Trophoblast cell (in vitro differentiated cells and primary cell): ENCODE measurements at regions not wholly inside any gene's neighbourhood (a gene's known extent, or its start where the extent isn't known, plus 50 kb on each side); places are given as distances from the start of the nearest gene placed in this dataset.

Experiments used
- DNase-seq, 2 donors: peaks; one replicate each; pipeline ENCODE4 v3.0.0-alpha.2; 2016
- H2AFZ ChIP-seq: 2 replicates; pipeline ENCODE4 v1.6.1; 2013; ENCODE audit warnings: low read length, moderate library complexity, mild to moderate bottlenecking; ENCODE audit not compliant: insufficient read depth, poor library complexity
- H2AK5ac ChIP-seq: 2 replicates; pipeline ENCODE4 v1.6.1; 2013; ENCODE audit warnings: mild to moderate bottlenecking, low read length
- H2BK120ac ChIP-seq: 2 replicates; pipeline ENCODE4 v1.6.1; 2013; ENCODE audit warnings: low read length, mild to moderate bottlenecking, moderate library complexity; ENCODE audit not compliant: insufficient read depth, poor library complexity
- H2BK12ac ChIP-seq: 2 replicates; pipeline ENCODE4 v1.6.1; 2013; ENCODE audit warnings: mild to moderate bottlenecking, low read length, moderate library complexity
- H2BK5ac ChIP-seq: 2 replicates; pipeline ENCODE4 v1.6.1; 2013; ENCODE audit warnings: low read length, low read depth, moderate library complexity, mild to moderate bottlenecking; ENCODE audit not compliant: poor library complexity
- H3K14ac ChIP-seq: 2 replicates; pipeline ENCODE4 v1.6.1; 2013; ENCODE audit warnings: mild to moderate bottlenecking, low read length
- H3K18ac ChIP-seq: 2 replicates; pipeline ENCODE4 v1.6.1; 2013; ENCODE audit warnings: mild to moderate bottlenecking, low read length
- H3K23ac ChIP-seq: 2 replicates; pipeline ENCODE4 v1.6.1; 2013; ENCODE audit warnings: low read length
- H3K27ac ChIP-seq: 2 replicates; pipeline ENCODE4 v1.5.1; 2013; ENCODE audit warnings: low read depth, mild to moderate bottlenecking, inconsistent platforms, low read length, moderate library complexity
- H3K27me3 ChIP-seq: 2 replicates; pipeline ENCODE4 v1.6.1; 2013; ENCODE audit warnings: inconsistent platforms, mild to moderate bottlenecking, low read length, moderate library complexity; ENCODE audit not compliant: insufficient read depth
- H3K36me3 ChIP-seq, 2 experiments: 1 replicate in 1 of 2; 2 replicates in 1 of 2; pipeline ENCODE4 v1.6.1; 2013; ENCODE audit warnings: low read length in 2 of 2, mild to moderate bottlenecking in 2 of 2, moderate library complexity in 1 of 2; ENCODE audit not compliant: insufficient read depth in 2 of 2, control insufficient read depth in 1 of 2
- H3K4ac ChIP-seq: 2 replicates; pipeline ENCODE4 v1.6.1; 2013; ENCODE audit warnings: low read depth, mild to moderate bottlenecking, low read length, moderate library complexity
- H3K4me1 ChIP-seq, 2 experiments: 1 replicate in 1 of 2; 2 replicates in 1 of 2; pipeline ENCODE4 v1.6.1; 2013; ENCODE audit warnings: low read length in 2 of 2, mild to moderate bottlenecking in 2 of 2, moderate library complexity in 1 of 2; ENCODE audit not compliant: insufficient read depth in 2 of 2, control insufficient read depth in 1 of 2
- H3K4me2 ChIP-seq: 2 replicates; pipeline ENCODE4 v1.6.1; 2013; ENCODE audit warnings: inconsistent platforms, mild to moderate bottlenecking, low read length, moderate library complexity
- H3K4me3 ChIP-seq: 2 replicates; pipeline ENCODE4 v1.5.1; 2013; ENCODE audit warnings: mild to moderate bottlenecking, low read depth, low read length, inconsistent platforms
- H3K79me1 ChIP-seq: one replicate; pipeline ENCODE4 v1.6.1; 2013; ENCODE audit warnings: low read length
- H3K79me2 ChIP-seq: 2 replicates; pipeline ENCODE4 v1.6.1; 2013; ENCODE audit warnings: low read length, mild to moderate bottlenecking; ENCODE audit not compliant: control insufficient read depth, insufficient read depth, poor library complexity
- H3K9ac ChIP-seq: 2 replicates; pipeline ENCODE4 v1.6.1; 2013; ENCODE audit warnings: mild to moderate bottlenecking, low read length
- H3K9me3 ChIP-seq: 2 replicates; pipeline ENCODE4 v1.6.1; 2013; ENCODE audit warnings: low read depth, mild to moderate bottlenecking, control low read depth, inconsistent platforms, low read length; ENCODE audit not compliant: insufficient read depth
- H4K12ac ChIP-seq: 2 replicates; pipeline ENCODE4 v1.6.1; 2013; ENCODE audit warnings: low read depth, mild to moderate bottlenecking, low read length, moderate library complexity
- H4K8ac ChIP-seq: 2 replicates; pipeline ENCODE4 v1.6.1; 2013; ENCODE audit warnings: low read depth, mild to moderate bottlenecking, low read length, moderate library complexity
- H4K91ac ChIP-seq: one replicate; pipeline ENCODE4 v1.6.1; 2013; ENCODE audit warnings: low read depth, mild to moderate bottlenecking, low read length, moderate library complexity
- WGBS: extraction: QIAGEN DNeasy Blood & Tissue Kit; methylation state at CpG from one replicate; pipeline ENCODE4 v1.1.7; 2013; ENCODE audit warnings: missing lambda C conversion rate; ENCODE audit not compliant: insufficient read length, insufficient coverage; ENCODE audit errors: extremely low coverage; 5-methylcytosine and 5-hydroxymethylcytosine counted together

GRCh38 chr17:13374203-13375143 lies 227.3 kb downstream of the HS3ST3A1 start:
- no peak for DNase-seq
- Histone ChIP-seq H3K27me3 (no peaks in the 10 kb centered on the region), H4K8ac (no peak overlapping the region), H2BK5ac (no peak overlapping the region), H3K9me3 (no peaks in the 10 kb centered on the region), H4K91ac (no peak overlapping the region), H2BK12ac (no peak overlapping the region), H3K4ac (no peak overlapping the region), H3K14ac (no peak overlapping the region), H2BK120ac (no peak overlapping the region), H2AK5ac (no peak overlapping the region), H3K4me3 (no peak overlapping the region), H3K9ac (no peak overlapping the region), H3K36me3 (no peaks in the 10 kb centered on the region), H3K27ac (no peak overlapping the region), H3K79me1 (no peaks in the 10 kb centered on the region), H3K4me1 (no peaks in the 10 kb centered on the region), H3K79me2 (no peaks in the 10 kb centered on the region), H3K23ac (no peak overlapping the region), H3K18ac (no peak overlapping the region), H2AFZ (no peak overlapping the region), H4K12ac (no peak overlapping the region), H3K4me2 (no peak overlapping the region)
- WGBS: no CpG with 5 or more reads among the region's 9 CpGs

- no peak overlapping the region for H3K9ac ChIP-seq
- H4K8ac ChIP-seq: no peak overlapping the region
- no peak overlapping the region for H4K12ac ChIP-seq
- H3K79me2 ChIP-seq: no peaks in the 10 kb centered on the region
- H3K14ac ChIP-seq: no peak overlapping the region
- no peak overlapping the region for H3K4ac ChIP-seq
- no peaks in the 10 kb centered on the region for H3K79me1 ChIP-seq
- H3K27me3 ChIP-seq: no peaks in the 10 kb centered on the region
- H4K91ac ChIP-seq: no peak overlapping the region
- no peak overlapping the region for H2BK120ac ChIP-seq
- H2AK5ac ChIP-seq: no peak overlapping the region
- no CpG with 5 or more reads among the region's 4 CpGs for whole genome bisulfite sequencing
- H3K4me2 ChIP-seq: no peak overlapping the region
- no peak overlapping the region for H3K18ac ChIP-seq
- no peak overlapping the region for H3K4me3 ChIP-seq
- no peak overlapping the region for H3K23ac ChIP-seq
- H2BK5ac ChIP-seq: no peak overlapping the region
- DNase-seq: no peak
- no peaks in the 10 kb centered on the region for H3K4me1 ChIP-seq
- no peak overlapping the region for H2BK12ac ChIP-seq
- no peak overlapping the region for H2AFZ ChIP-seq
- H3K27ac ChIP-seq: no peak overlapping the region
- H3K36me3 ChIP-seq: no peaks in the 10 kb centered on the region
- no peaks in the 10 kb centered on the region for H3K9me3 ChIP-seq
Observed at GRCh38 chr17:13372432-13372831, 229.3 kb downstream of the HS3ST3A1 start.

- no peak overlapping the region for H3K4me2 ChIP-seq
- H2BK120ac ChIP-seq: no peak overlapping the region
- no peaks in the 10 kb centered on the region for H3K4me1 ChIP-seq
- no CpG with 5 or more reads among the region's 2 CpGs for WGBS
- no peaks in the 10 kb centered on the region for H3K36me3 ChIP-seq
- no peaks in the 10 kb centered on the region for H3K27me3 ChIP-seq
- H3K9me3 ChIP-seq: no peaks in the 10 kb centered on the region
- H3K23ac ChIP-seq: no peak overlapping the region
- H4K12ac ChIP-seq: no peak overlapping the region
- no peak overlapping the region for H4K91ac ChIP-seq
- no peak overlapping the region for H3K4me3 ChIP-seq
- no peaks in the 10 kb centered on the region for H3K79me2 ChIP-seq
- H3K4ac ChIP-seq: no peak overlapping the region
- H4K8ac ChIP-seq: no peak overlapping the region
- H3K9ac ChIP-seq: no peak overlapping the region
- no peak overlapping the region for H3K18ac ChIP-seq
- H3K79me1 ChIP-seq: no peaks in the 10 kb centered on the region
- no peak overlapping the region for H2AFZ ChIP-seq
- H2AK5ac ChIP-seq: no peak overlapping the region
- H2BK12ac ChIP-seq: no peak overlapping the region
- no peak overlapping the region for H2BK5ac ChIP-seq
- no peak overlapping the region for H3K14ac ChIP-seq
- no peak overlapping the region for H3K27ac ChIP-seq
- no peak for DNase-seq
Observed at GRCh38 chr17:13367154-13367553, 234.6 kb downstream of the HS3ST3A1 start.

- WGBS: 100% methylated on average over 1 of the region's 4 CpGs
- no peak overlapping the region for H3K4ac ChIP-seq
- H3K9ac ChIP-seq: no peak overlapping the region
- no peak overlapping the region for H2AK5ac ChIP-seq
- no peak overlapping the region for H3K27ac ChIP-seq
- H3K27me3 ChIP-seq: no peaks in the 10 kb centered on the region
- DNase-seq: no peak
- no peaks in the 10 kb centered on the region for H3K36me3 ChIP-seq
- no peaks in the 10 kb centered on the region for H3K79me1 ChIP-seq
- no peak overlapping the region for H3K18ac ChIP-seq
- no peak overlapping the region for H2AFZ ChIP-seq
- no peak overlapping the region for H3K23ac ChIP-seq
- no peak overlapping the region for H2BK12ac ChIP-seq
- H2BK120ac ChIP-seq: no peak overlapping the region
- no peak overlapping the region for H4K8ac ChIP-seq
- H3K4me2 ChIP-seq: no peak overlapping the region
- H2BK5ac ChIP-seq: no peak overlapping the region
- no peak overlapping the region for H3K14ac ChIP-seq
- H4K91ac ChIP-seq: no peak overlapping the region
- H3K4me3 ChIP-seq: no peak overlapping the region
- H4K12ac ChIP-seq: no peak overlapping the region
- no peaks in the 10 kb centered on the region for H3K4me1 ChIP-seq
- no peaks in the 10 kb centered on the region for H3K9me3 ChIP-seq
- H3K79me2 ChIP-seq: no peaks in the 10 kb centered on the region
Observed at GRCh38 chr17:13365331-13365730, 236.4 kb downstream of the HS3ST3A1 start.
